HG03135 (cell line): ENCODE measurements at regions not wholly inside any gene's neighbourhood (a gene's known extent, or its start where the extent isn't known, plus 50 kb on each side); places are given as distances from the start of the nearest gene placed in this dataset.
"Not testable (repeated sequence)": the region's sequence is repeated elsewhere in the genome, so short reads cannot be mapped to it uniquely, and the experiment has no call there.

ENCODE experiments used
- ATAC-seq: cut with Tn5 transposase; IDR thresholded peaks from one replicate; pipeline ENCODE4 v1.9.1; 2021; ENCODE audit warnings: mild to moderate bottlenecking, moderate library complexity; ENCODE audit not compliant: unreplicated experiment

DNA sequence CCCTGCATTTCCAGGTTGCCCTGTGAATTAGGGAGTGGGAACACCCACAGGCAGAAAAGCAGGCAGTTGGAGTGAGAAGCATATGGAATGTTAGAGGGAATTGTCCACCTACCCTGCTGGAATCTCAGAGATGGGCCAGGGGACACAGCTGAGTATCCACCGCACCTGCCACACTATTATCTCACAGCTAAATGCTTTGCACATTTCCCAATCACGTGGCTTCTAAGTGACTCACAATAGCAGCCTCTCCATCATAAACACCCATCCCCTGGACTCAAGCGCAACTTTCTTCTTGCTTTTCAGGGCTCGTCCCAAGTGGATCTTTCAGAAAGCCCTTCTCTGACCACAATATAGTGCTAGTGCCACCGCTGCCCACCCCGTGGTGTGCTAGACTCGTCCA, 389.0 kb upstream of the LMCD1 start:
- ATAC-seq, result no peak

- ATAC-seq, result no peak
Observed at GRCh38 chr3:8113626-8114025, 388.0 kb upstream of the LMCD1 start.

DNA sequence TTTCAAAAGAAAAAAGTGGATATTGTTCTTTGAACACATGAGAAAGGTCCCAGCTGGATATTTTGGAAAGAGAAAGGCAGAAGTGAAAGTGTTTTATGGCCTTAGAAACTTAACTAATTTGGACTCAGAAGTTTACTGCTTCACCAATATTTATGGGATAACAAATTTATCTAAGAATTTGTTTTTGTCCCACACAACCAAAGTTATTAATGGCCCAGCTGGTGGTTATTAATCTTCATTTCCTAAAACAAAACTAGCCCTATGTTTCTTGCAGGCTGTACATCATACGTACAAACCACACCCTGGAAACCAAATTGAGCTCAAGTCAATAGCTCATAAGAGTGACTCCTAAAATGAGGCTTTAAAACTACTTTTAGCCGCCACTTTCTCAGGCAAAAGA, 372.9 kb upstream of the LMCD1 start:
- no peak for ATAC-seq

- ATAC-seq, result no peak
Observed at GRCh38 chr3:8136553-8136952, 365.1 kb upstream of the LMCD1 start.

DNA sequence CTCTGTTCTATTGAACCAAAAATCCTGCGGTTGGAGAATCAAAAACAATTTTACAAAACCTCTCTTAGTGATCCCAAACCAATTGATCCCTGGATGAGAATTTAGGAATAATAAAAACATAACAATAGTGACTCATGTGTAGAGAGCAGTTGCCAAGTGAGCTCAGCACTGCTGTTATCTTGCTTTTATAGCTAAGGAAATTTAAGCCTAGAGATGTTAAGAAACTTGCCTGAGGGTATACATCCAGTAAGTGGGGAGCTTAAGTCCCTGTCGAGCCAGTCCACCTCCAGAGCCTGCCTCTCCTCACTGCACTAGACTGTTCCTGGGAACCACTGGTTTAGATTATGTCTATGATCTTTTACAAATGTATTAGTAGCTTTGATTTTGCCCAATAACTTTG, 358.4 kb upstream of the LMCD1 start:
- no peak for ATAC-seq

DNA sequence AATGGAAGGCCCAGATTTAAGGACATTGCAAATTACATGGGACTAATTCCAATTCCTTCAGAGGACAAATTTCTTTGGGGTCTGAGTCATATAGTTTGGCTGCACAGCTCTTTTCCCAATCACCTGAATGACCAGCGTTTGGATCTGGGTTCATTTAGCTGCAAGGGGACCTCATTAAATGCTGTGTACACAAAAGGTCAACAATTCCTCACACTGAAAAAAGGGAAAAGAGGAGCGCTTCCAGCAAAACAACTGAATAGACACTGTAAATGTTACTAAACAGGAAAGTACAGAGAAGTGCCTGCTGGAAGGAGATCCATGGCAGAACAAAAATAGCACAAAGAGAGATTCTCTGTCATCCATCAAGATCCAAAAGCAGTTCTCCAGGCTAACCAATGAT, 356.0 kb upstream of the LMCD1 start:
- no peak for ATAC-seq

DNA sequence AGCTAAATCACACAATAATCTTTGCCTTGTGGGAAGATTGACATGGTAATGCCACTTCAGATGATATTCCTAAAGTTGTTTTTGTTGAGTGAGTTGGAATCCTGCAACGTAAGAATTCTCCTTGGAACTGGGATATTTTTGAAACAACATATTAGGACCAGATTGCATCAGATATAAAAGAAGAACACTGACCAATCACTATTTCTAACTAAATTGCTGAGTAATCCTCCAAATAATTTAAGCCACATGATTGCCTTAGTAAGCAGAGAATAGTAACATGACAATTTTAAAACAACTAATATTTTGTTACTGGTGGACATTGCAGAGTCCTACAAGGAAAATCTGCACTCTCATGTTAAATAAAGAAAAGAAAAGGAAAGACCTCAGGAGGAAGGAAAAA, 353.9 kb upstream of the LMCD1 start:
- ATAC-seq, result no peak

DNA sequence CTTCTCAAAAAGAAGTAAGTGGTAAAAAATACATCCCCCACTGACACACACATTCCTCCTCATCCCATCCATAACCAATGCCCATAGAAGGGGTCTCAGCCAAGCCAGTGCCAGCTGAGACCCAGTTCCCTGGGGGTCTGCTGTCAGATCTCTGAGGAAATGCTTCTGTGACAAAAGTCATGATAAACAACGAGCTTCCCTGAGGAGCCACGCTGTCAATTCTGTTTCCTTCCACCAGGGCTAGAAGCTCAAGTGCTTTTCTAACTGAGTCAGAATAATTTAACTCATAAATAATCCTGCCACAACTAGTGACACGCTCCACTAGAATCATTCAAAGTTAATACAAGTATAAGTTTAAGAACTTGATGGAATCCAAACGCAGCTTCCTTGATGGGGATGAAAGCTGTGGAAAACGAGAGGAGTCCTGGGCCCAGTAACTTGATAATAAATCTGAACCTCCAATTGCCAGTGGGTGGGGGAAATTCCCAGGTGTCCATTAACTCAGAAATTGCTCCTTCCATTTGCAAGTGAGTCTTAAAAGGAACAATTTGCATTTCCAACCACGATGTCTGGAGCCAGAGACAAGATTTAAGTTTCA, 348.7 kb upstream of the LMCD1 start:
- ATAC-seq, result no peak

- no peak for ATAC-seq
Observed at GRCh38 chr3:8153800-8154199, 347.8 kb upstream of the LMCD1 start.

- ATAC-seq, result no peak
Observed at GRCh38 chr3:8154617-8155016, 347.0 kb upstream of the LMCD1 start.

GRCh38 chr3:8156138-8156537, 345.5 kb upstream of the LMCD1 start:
- ATAC-seq, result no peak

GRCh38 chr3:8156831-8157230, 344.8 kb upstream of the LMCD1 start:
- ATAC-seq, result no peak

DNA sequence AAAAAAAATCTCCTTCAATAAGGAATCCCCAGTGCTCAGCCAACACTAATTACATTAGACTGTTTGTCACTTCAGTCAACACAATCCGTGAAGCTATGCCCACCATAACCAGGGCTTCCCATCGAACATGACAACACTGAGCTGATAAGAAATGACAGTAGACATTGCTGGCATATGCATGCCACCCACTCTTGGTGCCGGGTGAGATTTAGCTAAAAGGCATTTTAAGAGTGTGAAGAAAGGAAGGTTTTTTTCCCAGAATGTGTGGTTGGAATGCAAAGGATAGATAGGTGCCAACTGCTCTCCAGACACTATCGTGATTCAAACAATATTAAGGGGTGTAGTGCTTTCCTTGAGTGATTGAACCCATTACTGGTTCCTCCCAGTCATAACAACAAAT, 344.0 kb upstream of the LMCD1 start:
- no peak for ATAC-seq

DNA sequence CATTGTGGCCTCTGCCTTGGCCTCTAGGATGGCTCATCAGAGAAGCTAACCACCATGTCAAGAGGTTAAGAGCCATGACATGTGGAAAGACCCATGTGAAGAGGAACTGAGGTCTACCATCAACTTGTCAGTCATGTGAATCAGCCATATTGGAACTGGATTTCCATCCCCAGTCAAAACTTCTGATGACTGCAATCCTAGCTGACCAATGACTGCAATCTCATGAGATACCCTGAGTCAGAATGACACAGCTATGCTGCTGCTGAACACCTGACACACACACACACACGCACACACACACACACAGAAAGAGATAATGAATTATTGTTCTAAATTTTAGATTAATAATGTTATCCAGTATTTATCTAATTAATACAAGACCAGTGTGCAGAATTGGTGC, 337.5 kb upstream of the LMCD1 start:
- ATAC-seq, result no peak

GRCh38 chr3:8166014-8166413, 335.6 kb upstream of the LMCD1 start:
- no peak for ATAC-seq

GRCh38 chr3:8170971-8171508, 330.6 kb upstream of the LMCD1 start:
- no peak for ATAC-seq

- no peak for ATAC-seq
Observed at GRCh38 chr3:8173892-8174291, 327.7 kb upstream of the LMCD1 start.

GRCh38 chr3:8176759-8177483, 324.7 kb upstream of the LMCD1 start:
- not testable (repeated sequence) for ATAC-seq

DNA sequence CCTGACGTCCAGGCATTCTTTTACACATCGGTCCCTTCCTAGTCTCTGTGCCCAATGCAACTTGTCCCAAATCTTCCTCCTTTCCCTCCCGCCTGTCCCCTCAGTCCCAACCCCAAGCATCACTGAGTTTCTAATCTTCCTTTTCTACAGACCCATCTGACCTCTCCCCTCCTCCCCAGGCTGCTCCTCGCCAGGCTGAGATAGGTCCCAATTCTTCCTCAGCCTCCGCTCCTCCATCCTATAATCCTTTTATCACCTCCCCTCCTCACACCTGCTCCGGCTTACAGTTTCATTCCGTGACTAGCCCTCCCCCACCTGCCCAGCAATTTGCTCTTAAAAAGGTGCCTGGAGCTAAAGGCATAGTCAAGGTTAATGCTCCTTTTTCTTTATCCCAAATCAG, 323.1 kb upstream of the LMCD1 start:
- ATAC-seq, result not testable (repeated sequence)

- ATAC-seq, result no peak
Observed at GRCh38 chr3:8182904-8183303, 318.7 kb upstream of the LMCD1 start.

DNA sequence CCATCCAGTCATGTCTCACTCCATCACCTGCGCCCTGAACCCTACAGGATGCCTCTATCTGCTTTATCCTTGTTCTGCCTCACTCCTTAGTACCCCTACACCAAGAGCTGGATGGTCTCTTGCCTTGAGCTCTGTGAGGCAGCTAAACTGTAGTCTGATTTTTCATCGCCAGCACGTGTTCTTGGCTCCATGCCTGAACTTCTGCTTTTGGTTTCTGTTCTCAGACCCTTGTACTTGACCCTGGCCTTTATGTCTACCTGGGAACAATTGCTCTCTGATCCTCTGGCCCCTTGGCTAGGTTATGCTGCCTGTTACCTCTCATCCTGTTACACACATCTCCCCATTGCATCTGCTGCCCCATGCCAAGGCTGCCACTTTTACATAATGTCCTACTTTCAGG, 318.0 kb upstream of the LMCD1 start:
- ATAC-seq, result no peak

- ATAC-seq, result no peak
Observed at GRCh38 chr3:8186213-8186612, 315.4 kb upstream of the LMCD1 start.

DNA sequence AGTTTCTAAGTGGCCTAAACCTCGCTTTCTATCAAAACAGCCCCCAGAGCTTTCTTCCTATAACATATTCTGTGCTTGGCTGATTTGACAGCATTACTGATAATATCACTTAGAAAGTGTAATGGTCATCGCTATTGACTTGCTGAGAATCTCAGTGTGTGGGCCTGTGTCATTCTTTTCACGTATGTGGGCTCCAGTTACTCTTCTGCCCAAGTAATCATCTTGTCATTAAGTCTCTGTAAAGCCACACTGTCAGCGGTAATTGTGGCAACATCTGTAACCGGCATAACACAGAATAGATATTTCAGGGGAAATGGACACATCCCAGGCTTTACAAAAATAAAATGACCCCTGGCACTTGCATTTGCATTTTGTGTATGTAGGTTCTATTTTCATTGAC, 313.6 kb upstream of the LMCD1 start:
- ATAC-seq, result no peak
